Medulla oblongata (tissue), 1 donor: ENCODE measurements at regions not wholly inside any gene's neighbourhood (a gene's known extent, or its start where the extent isn't known, plus 50 kb on each side); places are given as distances from the start of the nearest gene placed in this dataset.
"Not testable (repeated sequence)": the region's sequence is repeated elsewhere in the genome, so short reads cannot be mapped to it uniquely, and the experiment has no call there.

Experiments
- DNase-seq: peaks from one replicate; pipeline ENCODE4 v3.0.0-alpha.2; 2015; ENCODE audit errors: extremely low spot score

- no peak for DNase-seq
Measured at GRCh38 chr3:182136008-182136910, 424.5 kb downstream of the SOX2 start.

- DNase-seq: no peak
Measured at GRCh38 chr3:182138393-182138792, 426.7 kb downstream of the SOX2 start.

- no peak for DNase-seq
Measured at GRCh38 chr3:182139627-182140357, 428.1 kb downstream of the SOX2 start.

GRCh38 chr3:182142928-182143327 lies 431.2 kb downstream of the SOX2 start:
- DNase-seq: no peak

- no peak for DNase-seq
Measured at GRCh38 chr3:182143903-182144302, 432.2 kb downstream of the SOX2 start.

GRCh38 chr3:182148360-182148759 lies 436.6 kb downstream of the SOX2 start:
- no peak for DNase-seq

- DNase-seq: no peak
Measured at GRCh38 chr3:182149594-182149993, 437.9 kb downstream of the SOX2 start.

- DNase-seq: not testable (repeated sequence)
Measured at GRCh38 chr3:182156326-182156725, 444.6 kb downstream of the SOX2 start.

- no peak for DNase-seq
Measured at GRCh38 chr3:182165234-182165633, 453.5 kb downstream of the SOX2 start.

- no peak for DNase-seq
Measured at GRCh38 chr3:182172534-182172933, 460.8 kb downstream of the SOX2 start.

GRCh38 chr3:182178488-182179200 lies 466.9 kb downstream of the SOX2 start:
- no peak for DNase-seq

GRCh38 chr3:182179631-182180030 lies 467.9 kb downstream of the SOX2 start:
- DNase-seq: no peak

- no peak for DNase-seq
Measured at GRCh38 chr3:182180654-182181385, 469.1 kb downstream of the SOX2 start.

GRCh38 chr3:182182531-182182968 lies 470.8 kb downstream of the SOX2 start:
- DNase-seq: no peak

- no peak for DNase-seq
Measured at GRCh38 chr3:182183716-182184430, 472.1 kb downstream of the SOX2 start.

- DNase-seq: no peak
Measured at GRCh38 chr3:182185313-182185712, 473.6 kb downstream of the SOX2 start.

GRCh38 chr3:182190056-182190455 lies 478.3 kb downstream of the SOX2 start:
- no peak for DNase-seq

- DNase-seq: no peak
Measured at GRCh38 chr3:182198345-182198744, 486.6 kb downstream of the SOX2 start.

- peak; percentile 29 for DNase-seq
Measured at GRCh38 chr3:182201456-182202168, 489.9 kb downstream of the SOX2 start.

- DNase-seq: peak; percentile 33
Measured at GRCh38 chr3:182212479-182213076, 500.9 kb downstream of the SOX2 start.
